ENCODE measurements at regions not wholly inside any gene's neighbourhood (a gene's known extent, or its start where the extent isn't known, plus 50 kb on each side); places are given as distances from the start of the nearest gene placed in this dataset.
A peak's percentile ranks its signal among the peaks of the same experiment; 100 is the strongest.

DNA sequence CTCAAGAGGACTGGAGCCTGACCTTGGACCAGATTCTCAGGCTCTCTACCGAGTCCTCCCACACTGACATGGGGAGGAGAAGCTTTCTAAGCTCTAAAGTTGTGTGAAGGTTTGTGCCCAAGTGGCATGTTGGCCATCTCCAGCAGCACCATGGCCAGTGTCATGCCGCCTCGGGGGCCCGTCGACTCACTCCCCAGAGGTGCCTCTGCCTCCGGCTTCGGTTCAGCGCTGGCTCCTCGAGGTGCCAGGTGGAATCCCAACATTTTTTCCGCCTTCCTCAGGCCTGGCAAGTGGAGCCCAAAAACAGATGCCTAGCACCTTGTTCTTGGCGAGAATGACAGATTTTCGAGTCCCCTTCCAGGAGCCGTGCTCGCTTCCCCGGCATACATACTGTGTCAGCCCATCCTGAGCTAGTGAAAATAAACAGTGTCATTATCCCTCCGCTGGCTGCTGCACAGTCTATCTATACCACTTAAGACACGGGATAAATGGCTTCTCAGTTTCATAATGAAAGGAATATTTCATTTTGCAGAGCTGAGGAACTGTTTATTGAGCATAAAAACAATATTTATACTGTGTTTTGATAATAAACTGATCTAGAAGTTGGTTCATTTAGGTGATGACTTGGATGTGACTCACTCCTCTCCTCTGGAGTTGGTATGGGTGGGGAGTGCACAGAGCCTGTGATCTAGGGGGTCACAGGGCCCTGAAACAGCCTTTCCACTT is 328.5 kb upstream of the TLE3 start:
- DNase-seq (ENCODE audit: low spot score): no peak

DNA sequence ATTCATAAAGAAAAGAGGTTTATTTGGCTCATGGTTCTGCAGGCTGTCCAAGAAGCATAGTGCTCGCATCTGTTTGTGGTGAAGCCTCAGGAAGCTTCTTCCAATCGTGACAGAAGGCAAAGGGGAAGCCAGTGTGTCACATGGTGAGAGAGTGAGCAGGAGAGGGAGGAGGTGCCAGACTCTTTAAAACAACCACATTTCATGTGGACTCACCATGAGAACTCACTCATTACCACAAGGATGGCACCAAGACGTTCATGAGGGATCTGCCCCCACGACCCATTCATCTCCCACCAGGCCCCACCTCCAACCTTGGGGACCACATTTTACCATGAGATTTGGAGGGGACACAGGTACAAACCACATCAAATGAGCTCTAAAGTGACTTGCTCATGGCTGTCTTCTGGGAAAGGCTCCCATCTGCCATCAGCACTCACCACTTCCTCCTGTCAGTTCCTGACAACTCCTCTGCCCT is 327.3 kb upstream of the TLE3 start:
- no peak for DNase-seq (ENCODE audit: low spot score)

DNA sequence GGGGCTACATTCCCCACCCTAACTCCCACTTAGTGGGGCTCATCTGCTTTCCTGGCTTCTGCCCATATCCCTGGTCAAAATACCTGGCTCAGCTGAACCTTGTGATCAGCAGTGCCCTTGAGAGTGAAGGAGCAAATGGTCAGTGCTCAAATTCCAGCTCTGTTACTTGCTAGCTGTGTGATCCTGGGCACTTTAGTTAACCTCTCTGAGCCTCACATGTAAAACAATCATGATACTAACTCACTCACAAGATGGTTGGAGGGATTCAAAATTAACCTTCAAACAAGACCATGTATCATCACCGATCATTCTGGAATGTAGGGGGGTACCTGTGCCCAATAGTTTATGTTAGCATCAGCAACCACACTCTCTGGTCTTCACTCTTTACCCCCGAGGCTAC is 325.6 kb upstream of the TLE3 start:
- no peak for DNase-seq (ENCODE audit: low spot score)

DNA sequence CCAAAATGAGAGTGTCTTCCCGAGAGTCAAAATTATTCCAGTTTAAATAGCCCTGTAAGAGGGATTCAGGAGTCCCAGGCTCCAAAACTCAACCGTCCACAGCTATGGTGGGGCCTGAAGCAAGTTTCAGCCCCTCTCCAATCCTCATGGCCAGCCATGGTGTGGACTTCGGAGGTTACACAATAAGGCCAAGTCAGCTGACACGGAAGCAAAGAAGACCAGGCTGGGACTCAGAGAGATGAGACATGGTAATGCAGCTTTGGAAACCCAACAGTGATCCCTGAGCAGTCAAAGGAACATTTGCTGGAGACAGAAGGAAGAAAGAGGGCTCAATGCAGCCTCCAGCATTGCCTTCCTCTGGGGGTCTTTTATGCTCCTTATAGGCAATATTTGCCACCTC is 324.6 kb upstream of the TLE3 start:
- no peak for DNase-seq (ENCODE audit: low spot score)

DNA sequence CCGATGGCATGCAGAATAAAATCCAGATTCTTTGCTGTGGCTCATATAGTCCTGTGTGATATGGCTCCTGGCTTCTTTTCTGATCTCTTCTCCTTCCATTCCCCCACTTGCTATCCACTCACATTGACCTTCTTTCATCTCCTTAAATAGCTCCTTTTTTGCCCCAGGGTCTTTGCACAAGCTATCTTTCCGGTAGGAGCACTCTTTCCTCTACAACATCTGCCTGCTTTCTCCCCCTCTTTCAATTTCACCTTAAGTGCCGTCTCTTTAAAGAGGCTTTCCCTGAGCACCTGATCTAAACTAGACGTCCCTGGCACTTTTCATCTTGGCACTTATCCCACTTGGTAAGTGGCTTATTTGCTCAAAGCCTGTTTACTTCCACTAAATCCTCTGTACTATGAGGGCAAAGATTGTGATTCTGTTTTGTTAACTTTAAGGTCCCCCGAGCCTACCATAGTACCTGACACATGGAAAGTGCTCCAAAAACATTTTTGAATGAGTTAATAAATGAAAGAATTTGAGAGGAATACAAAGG is 323.3 kb upstream of the TLE3 start:
- no peak for DNase-seq (ENCODE audit: low spot score)

DNA sequence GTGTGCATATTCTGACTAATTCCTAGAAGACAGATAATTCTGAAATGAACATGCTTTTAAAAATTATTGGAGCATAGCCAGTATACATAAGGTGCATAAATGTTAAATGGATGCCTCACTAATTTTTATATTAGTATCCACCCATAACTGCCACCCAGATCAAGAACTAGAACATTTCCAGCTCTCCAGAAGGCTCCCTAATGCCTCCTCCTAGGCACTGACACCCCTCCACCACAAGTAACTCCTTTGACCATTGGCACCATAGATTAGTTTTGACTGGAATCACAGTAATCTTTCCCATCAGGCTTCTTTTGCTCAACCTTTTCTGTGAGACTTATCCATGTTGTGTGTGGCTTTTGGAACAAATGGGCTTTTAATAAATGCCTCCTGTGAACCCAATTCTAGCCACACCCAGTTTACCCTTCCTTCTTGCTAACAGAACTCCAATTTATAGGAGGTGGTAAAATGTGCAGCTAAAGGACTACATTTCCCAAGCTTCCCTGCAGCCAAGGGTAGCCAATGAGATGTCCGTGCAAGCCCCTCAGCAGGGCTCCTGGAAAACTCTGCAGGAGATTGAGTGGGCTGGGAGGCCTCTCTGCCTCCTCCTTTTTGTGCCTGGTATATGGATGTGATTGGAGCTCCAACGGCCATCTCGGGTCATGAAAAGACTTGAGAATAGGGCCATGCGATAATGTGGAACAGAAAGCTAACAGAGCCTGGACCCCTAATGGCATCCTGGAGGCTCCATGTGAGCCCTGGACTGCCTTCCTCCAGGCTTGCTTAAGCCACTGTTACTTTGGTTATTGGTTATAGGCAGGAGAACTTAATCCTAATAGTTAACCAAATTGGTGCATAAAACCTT is 322.6 kb upstream of the TLE3 start:
- DNase-seq (ENCODE audit: low spot score): no peak

DNA sequence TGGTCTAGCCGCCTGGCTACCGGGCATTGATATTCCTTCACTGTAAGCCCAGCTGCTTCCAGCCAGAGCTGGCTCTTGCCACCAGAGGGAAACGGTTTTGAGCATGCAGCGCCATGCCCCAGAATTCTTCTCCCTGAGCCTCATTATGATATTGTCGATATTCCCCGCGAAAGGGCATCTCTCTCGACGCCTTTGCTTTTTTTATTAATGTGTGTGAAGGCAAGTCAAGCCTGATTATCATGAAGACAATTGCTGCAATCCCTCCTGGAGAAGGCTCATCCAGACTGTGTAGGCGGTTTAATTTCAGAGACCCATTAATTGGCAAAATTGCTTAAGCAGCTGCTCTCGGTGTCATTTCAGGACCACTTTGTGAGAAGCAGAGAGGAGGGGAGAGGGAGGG is 321.2 kb upstream of the TLE3 start:
- DNase-seq (ENCODE audit: low spot score): no peak

DNA sequence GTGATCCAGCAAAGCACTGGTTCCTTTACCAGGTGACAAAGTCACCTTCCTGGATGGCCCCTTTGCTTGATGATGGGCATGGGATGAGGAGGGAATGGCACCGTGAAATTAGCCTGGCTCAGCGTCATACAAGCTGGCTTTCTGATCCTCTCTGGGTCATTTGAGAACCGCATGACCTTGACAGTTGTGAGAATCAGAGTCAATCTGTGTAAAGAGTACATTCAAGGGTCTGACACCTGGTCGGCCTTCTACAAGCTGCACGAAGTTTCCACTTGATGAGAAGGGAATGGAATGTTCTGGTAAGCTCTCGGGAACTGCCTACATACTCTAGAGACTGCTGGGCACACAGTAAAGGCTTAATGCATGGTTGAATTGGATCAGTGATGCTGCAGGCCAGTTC is 319.8 kb upstream of the TLE3 start:
- DNase-seq (ENCODE audit: low spot score): no peak

DNA sequence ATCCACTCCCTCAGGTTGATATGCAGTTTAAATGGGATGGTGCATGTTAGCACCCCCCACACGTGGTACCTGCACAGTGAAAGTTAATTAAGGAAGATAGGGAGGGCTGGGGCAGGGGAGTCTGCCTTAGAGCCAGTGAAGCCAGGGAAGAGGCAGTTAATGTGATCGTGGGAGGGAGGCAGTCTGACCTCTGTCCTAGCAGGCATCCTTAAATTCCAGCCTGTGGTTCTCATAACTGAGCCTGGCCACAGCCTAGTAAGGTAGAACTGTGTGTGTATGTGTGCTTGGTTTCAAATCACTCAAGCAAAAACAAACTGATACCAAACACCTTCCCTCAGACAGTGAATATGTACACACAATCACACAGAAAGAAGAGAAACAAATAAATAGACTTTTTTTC is 319.1 kb upstream of the TLE3 start:
- no peak for DNase-seq (ENCODE audit: low spot score)

DNA sequence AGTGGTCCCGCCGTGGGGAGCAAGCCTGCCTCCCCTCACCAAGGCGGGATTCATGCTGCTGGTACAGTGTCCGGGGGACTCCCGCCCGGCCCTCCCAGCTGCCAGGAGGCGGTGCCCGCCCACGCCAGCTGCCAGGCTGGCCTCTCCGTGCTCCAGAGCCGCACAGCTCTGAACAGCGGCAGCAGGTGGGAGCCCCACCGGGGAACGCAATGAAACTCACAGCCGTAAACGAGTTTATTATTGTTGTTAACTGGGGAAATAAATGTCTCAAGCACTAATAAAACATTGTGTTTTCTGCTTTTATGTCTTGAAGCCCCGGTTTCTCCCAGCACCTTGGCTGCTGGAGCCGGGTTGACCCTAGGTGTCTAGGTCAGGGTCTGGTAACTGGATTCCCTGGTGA is 317.7 kb upstream of the TLE3 start:
- no peak for DNase-seq (ENCODE audit: low spot score)

DNA sequence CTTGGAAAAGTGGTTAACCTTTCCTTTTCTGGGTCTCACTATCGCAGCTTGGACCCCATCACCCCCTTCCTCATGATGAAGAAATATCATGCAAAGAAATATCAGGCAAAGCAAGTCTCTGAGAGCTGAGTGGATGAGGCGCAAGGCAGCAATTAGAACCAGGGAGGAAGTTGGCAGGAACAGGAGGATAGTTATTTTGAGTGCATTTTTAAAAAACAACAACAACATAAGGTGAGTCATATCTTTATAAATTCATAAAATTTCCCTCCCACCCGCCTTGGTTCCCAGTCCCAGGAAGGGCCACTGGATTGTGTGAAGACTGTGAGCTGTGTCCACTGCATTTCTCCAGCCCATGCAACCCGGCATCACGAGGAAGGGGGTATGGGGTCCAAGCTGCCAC is 316.9 kb upstream of the TLE3 start:
- DNase-seq (ENCODE audit: low spot score): no peak

DNA sequence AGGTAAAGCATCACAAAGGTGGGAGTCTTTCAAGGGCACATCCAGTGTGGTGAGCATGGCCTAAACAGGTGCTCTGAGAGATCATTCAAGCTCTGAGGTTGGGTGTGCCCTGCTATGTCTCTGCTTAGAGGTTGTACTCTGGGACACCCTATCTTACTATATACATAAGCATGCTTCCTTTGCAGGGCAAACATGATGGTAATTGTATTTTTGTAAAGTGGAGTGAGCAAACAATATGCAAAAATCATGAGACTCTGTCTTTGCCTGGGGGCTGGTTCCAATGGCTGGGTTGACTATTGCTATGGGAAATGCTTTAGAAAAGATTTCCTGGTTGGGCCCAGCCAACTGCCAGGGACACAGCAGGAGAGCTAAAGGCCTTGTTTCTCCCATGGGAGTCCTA is 315.1 kb upstream of the TLE3 start:
- no peak for DNase-seq (ENCODE audit: low spot score)

DNA sequence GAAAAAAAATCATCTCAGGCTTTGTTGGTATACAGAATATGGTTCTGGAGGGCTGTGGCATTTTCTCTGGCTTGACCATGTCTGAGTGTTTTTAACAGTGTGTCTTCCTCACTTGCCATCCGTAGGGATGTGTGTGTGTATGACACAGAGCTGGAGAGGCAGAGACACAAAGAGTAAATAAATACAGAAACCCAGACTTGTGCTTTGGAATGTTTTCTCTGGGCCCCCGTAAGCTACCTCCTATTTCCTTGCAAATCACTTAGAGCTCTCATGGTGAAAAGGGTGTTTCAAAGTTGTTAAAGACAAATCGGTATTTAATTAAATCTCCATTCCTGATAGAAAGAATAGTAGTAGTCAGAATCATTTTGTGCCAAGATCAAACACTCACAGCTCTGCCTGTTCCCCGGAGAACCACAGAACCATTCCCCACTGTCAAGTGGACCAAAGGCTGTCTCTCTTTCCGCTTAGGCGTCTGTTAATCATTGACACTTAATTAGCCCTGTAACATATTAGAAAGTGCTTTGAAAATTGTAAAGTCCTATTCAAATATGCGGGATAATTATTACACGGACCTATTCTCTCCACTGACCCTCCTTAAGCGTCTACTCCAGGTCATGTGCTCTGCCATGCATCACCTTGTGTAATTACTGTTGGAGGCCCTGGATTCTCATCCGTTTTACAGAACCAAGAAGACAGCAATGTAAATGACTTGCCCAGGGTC is 313.6 kb upstream of the TLE3 start:
- DNase-seq (ENCODE audit: low spot score): no peak

DNA sequence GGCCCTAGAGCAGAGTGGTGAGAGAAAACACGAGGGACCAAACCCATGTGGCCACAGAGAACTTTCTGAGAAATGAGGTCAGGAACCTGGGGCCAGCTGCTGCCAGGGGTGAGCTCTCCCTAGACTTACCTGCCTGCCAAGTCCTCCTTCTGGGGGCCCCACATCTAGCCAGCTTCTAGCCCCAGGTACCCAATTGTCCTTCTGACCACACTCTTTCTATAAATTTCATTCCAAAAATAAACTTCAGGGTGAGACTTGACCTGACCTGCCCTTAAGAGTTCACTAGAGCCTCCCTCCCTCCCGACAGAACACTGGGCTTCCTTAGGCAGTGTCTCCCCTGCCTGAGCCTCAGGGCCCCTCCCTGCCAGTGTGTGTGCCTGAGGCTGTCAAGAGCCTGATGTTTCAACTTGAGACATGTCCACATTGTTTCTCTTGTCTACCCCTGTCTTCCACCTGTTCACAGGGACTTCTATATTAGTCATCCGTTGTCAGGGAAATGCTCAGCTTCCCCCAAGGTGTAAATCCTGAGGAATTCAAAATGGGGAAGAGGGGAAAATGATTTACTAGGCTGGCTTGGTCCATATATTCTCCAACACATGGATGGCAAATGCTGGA is 312.8 kb upstream of the TLE3 start:
- DNase-seq (ENCODE audit: low spot score): no peak

DNA sequence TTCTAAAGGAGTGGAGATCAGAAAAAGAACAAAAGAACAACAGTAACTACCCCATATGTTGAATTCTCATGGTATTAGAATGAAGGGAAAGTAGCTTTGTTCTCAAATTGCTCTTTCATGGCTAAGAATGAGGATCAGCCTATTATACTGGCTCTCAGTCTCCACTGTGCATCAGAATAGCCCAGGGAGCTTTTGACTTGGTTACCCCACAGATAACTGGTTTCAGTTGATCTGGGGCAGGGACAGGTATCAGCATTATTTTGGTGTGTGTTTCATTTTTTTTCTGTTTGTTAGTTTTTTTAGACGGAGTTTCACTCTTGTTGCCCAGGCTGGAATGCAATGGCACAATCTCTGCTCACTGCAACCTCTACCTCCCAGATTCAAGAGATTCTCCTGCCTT is 311.7 kb upstream of the TLE3 start:
- DNase-seq (ENCODE audit: low spot score): no peak

DNA sequence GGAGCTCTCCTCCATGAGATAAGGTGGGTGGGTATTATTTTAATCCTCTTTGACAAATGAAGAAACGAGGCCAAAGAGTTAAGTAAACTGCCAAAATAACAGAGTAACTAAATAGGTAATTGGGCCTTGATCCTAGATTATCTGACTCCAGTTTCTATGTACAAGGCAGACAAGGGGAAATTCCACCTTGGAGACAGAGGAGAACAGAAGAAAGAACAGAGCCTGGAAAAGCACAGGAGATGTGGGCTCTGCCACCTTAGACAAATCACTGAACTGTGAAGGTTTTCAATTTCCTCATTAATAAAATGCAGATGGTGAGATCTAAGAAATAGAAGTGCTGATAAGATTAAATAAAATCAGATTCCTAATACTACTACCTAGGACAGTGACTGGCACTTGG is 310.2 kb upstream of the TLE3 start:
- DNase-seq (ENCODE audit: low spot score): no peak

DNA sequence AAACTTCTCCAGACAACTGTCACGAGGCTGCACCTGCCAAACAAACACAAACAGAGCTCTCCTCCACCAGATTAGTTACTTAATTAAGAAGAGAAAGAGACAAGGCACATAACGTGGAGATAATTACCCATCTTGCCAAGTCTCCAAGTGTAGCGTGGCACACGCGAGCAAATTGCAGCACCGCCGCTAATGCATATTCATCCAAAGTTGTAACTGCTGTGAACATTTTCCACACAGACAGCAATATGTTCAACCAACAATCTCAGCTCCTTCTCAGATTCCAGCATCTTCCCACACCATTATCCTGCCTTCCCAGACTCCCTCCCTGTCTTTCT is 309.6 kb upstream of the TLE3 start:
- DNase-seq (ENCODE audit: low spot score): no peak

DNA sequence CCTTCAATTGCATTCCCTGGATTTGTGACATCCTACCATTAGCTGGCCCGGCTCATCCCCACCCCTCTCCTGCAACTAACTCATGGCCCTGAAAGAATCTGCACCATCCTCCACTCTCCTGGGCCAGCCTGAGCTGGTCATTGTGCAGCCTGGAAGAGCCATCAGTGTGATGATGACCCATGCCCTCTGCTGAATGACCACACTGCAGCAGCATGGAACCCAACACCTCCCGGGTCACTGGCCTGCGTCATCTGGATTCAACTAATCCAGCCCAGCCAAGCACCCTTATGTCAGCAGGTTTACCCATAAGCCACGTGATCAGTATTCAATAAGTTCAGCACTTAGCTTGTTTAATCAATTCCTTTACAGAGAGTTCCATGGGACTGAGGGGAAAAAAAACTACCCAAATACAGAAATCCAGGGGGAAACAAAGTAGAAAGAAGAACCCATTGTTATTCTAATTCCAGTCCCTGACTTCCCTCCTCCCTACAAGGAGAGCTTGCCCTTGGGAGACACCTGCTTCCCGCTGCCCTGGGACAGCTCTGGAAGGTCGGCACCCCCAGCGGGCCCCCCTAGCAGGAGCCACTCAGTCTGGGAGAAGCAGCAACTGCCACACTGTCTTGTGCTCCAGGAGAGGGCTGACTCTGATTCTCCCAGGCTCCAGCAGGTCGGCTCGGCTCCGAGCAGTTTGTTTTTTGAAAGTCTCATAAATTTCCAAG is 309.1 kb upstream of the TLE3 start:
- DNase-seq (ENCODE audit: low spot score): no peak

DNA sequence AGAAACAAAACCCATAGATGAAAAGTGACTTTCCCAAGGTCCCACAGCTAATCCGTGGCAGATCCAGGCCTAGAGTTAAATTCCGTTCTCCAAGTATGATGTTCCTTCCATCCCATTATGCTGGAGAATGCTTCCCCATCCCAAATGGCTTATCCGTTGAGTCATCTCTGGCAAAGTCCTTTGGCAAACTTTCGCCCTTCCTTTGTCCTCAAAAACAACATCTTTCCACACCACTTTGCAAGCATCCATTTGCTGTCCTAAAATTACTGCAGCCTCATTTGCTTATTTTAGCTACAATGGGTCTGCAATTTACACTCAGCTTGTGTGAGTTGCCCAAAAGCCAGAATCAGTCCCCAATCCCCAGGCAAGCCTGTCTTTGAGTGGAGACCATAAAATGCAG is 304.0 kb upstream of the TLE3 start:
- DNase-seq (ENCODE audit: low spot score): peak; percentile 50

DNA sequence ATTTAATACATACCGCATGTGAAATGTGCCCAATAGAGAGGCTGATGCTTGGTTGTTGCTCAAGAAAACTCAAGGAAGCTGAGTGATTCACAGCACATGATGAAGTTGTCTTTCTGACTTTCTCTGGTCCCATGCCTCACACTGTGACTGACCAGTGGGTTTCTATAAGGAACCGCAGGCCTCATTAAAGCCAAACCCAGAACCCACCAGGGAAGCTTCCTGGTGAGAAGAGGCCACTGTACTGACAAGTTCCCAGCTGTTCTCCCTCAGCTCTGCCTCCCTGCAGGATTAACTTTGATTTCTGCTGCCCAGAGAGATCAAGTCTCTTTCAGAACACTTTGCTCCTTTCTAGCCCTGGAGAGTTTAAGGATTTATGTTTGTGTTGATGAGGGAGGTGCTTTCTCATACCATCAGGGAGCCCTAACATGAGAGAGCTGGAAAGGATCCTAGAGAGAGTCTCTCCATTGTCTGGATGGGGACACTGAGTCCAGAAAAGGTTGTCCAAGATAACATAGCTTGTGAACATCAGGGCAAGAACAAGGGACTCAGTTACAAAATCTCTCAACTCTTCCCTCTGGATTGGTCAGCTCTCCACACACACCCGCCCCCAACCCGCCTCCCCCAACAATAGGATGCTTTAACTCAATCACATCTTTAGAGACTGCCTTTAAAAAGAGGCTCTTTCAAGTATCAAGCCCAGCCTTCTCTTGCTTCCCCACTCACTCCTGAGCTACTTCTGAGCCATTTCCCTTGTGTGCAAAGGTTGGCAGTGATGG is 303.2 kb upstream of the TLE3 start:
- no peak for DNase-seq (ENCODE audit: low spot score)

DNA sequence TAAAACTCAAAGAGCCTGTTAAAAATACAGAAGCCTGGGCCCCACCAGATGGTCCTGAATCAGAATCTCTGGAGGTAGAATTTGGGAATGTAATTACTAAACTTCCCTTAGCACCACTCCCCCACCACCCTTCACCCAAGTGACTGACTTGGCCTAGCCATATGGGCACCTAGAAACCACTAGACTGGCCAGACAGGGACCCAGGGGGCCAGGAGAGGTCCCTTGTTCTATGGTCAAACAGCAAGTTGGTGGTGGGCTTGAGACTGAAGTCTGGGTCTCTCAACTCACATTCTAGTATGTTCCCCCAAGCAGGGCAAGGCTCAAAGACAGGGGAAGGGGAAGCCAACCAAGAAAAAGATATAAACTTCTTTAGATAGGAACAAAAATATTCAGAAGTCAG is 301.5 kb upstream of the TLE3 start:
- DNase-seq (ENCODE audit: low spot score): no peak

Measured in AG20443 (cell line).